ENCODE measurements at regions not wholly inside any gene's neighbourhood (a gene's known extent, or its start where the extent isn't known, plus 50 kb on each side); places are given as distances from the start of the nearest gene placed in this dataset.

- TF ChIP-seq CTCF (IDR thresholded peaks at IDR 0.05) (no peak), POLR2AphosphoS5 (IDR thresholded peaks at IDR 0.05) (no peak)
Observed at GRCh38 chr3:165667676-165668075, 169.5 kb downstream of the BCHE start.

All from gastroesophageal sphincter (tissue), 3 donors.